T follicular helper cell (primary cell): ENCODE measurements at regions not wholly inside any gene's neighbourhood (a gene's known extent, or its start where the extent isn't known, plus 50 kb on each side); places are given as distances from the start of the nearest gene placed in this dataset.

Source experiments
- DNase-seq: peaks from one replicate; pipeline ENCODE4 v3.0.0-alpha.2; 2020; ENCODE audit warnings: low read depth

DNA sequence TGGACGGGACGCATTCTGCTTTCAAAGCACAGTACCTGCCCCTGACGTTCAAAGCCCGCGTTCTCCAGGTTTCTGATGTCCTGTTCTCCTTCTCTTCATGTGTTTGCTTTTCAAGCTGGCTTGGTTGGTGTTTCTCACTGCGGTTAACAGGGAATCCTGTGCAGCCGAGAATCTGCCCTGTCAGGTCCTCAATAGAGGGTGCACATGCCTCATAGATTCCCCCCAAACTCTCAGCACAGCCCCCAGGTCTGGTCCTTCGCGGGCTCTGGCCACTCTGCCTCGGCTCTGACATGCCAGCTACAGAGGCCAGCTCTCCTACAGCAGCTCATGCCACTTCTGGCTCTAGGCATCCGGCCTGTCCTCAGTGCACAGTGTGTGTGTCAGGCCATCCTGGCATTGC, 1343.8 kb downstream of the TBC1D22A start:
- no peak for DNase-seq

DNA sequence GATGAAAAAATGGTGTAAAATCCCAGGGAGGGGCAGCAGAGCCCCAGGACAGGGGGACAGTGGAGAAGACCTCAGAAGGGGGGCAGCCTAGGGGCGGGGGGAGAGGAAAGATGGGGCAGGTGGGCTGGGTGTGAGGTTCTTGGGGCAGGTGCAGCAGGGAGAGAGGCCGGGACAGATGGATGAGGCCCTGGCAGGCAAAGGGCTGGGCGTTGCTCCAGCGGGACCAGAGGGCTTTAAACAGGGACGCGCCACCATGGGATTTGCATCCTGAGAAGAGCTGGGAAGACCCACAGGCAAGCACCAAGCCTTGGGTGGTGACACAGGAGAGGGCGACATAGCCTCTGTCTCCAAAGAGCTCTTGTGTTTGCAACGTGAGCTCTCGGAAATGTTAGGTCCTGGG, 1342.8 kb downstream of the TBC1D22A start:
- DNase-seq: no peak

DNA sequence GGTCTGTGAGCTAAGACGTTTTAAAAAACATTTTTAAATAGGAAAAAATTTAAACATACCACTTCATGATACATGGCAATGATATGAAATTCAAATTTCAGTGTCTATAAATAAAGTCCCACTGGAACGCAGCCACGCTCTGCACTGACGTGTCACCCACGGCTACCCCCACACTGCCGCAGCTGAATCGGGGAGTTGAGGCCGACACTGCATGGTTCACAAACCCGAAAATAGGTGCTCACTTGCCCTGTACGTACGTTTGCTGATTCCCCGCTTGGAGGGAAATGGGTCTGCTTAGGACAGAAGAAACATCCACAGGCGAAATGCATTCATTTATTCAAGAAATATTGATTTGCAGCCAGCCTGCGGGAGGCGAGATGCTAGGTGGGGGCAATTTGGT, 1342.3 kb downstream of the TBC1D22A start:
- DNase-seq: no peak

DNA sequence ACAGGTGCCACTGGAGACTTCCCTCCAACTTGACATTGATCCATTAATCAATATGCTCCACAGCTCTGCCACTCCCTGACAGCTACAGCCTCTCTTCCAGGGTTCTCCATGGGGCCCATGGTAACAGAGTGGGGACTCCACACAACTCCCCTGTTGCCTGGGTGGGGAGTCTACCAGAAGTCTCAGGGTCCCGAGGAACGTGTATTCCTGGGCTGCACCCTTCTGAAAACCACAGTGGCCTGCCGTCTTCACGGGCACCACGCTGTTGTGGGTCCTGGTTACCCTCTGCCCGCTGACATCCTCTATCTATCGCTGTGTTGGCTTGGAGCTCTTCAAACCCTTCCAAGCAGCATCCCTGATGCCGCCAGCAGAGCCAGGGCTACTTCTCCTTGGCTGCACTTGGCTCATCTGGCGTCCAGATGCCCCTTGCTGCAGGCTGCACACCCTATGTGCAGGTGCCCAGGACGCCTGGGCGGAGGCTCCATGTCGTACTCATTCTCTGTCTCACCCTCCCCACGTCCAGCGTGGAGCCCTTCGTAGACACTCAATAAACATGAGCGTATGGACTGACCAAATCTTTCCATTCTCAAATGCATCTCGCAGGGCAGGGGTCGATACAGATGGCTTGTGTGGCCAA, 1341.8 kb downstream of the TBC1D22A start:
- no peak for DNase-seq

DNA sequence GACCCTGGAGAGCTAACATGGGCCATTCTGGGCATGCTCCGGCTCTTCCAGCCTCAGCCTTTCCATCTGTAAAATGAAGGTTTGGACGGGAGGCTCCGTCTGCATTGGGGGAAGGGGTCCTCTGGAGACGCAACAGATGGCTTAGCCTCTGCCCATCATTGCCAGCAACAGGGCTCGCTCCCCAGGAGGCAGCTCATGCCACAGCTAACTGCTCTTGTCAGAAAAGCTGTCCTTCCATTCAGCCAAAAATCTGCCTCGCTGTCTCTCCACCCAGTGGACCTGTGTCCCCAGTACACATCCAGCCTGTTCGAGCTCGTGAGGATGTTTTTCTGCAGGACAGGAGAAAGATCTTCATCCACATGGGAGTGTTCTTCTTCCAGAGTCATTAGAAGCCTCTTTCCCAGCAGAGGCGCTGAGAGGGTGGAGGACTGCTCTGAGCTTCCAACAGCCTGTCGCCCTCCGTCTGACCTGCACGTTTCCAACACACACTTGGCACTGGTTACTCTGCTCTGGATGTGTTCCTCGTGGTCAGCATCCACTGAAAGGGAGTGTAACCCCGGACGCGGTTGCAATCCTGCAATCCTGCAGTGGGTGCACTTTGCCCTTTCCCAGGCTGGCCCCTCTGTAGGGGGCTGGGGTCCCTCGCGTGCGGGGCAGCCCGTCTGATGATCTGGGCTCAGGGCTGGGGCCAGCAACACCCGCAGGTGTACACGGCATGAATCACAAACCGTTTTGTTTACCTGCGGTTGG, 1340.9 kb downstream of the TBC1D22A start:
- no peak for DNase-seq

DNA sequence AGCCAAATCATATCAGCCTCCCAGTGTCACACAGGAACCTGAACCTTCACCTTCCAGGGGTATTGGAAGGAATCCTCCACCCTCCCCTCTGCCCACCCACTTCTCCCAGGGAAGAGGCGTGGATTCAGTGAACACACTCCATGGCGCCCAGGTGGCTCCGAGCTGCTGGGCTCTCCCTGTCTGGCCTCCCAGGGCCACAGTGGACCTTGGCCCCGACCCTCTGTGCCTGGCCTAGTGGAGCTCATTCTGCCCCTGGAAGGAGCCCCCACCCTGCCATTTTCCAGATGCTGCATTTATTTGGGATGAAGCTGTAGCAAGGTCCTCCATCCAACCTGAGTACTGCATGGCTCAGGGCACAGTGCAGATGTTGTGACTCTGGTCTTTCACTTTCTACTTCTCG, 1340.1 kb downstream of the TBC1D22A start:
- no peak for DNase-seq

DNA sequence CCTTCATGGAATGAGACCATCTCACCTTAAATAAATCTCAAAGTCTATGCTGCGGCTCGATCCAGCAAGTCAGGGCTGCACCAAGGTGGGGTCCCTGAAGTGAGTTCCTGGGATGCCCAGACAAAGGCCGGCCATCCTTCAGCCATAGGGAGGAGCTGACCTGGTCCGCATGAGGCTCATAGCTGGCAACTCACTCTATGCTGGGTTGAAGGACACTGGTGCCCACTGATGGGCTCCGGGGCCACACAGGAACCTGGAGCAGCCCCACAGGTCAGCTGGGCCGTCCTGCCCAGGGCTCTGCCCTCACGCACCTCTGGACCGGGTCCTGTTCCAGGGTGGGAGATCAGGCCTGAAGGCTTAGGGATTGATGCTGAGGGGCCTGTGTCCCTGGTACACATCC, 1339.3 kb downstream of the TBC1D22A start:
- no peak for DNase-seq

DNA sequence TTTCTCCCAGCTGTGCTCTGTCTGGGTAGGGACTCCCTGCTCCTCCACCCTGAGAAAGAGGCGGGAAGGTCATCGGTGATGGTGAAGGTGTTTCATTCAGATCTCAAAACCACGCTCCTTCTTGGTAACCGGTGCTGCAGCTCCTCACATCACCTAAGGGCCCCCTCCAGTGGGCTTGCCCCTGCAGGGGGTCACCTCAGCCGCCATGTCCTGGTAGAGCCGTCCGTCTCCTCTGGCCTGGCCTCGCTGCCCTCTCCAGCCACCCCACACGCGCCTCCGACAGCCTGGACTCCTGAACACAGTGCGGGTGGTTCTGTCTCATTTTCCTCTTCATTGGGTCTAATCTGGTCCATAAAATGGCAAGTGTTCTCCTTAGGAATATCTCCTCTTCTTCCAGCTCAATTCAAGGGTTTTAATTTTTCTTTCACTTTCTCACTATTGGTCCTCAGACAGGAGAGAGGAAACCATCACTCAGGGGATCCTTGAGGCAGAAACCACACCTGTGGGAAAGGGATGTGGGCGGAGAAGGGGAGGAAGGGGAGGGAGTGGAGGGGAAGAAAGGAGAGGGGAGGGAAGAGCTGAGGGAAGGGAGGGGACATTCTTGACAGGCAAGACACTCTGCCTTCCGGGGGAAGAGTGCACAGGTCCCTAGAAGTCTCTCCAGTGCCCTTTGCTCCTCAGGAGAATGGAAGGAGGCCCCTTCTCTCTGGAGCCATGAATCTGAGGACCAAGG, 1338.4 kb downstream of the TBC1D22A start:
- no peak for DNase-seq

DNA sequence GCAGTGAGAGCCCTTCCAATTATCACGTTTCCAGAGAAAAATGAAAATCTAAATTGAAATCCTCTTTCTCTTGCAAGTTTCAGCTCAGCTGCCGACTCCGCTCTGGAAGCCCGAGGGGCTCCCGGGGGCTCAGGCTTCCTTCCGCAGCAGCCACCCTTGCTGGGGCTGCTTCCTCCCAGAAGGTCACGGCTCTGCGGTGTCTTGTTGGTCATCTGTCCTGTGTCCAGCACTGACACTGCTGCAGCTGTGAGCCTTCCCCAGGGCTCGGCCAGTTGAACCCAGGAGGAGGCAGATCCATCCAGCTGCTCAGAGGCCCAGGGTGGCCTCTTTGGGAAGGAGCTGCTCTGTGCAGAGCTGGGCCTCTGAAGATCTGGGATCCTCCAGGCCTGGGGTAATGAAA, 1337.2 kb downstream of the TBC1D22A start:
- no peak for DNase-seq

DNA sequence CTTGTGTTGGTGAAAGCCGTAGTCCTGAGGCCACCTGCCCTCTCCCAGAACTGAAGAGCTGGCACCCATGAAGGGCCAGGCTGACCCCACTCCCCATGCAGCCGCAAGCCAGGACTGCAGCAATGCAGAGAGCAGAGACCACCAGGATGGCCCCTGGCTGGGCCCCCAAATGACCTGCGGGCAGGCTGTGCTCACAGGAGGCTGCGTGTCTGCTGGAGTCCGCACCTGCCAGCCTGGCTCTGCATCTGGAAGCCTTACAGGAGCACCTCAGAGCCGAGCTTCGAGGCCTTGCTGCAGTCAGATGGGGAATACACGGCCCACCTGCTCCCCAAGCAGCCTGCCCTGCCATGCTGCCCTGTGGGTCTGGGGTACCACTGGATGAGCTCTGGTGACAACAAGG, 1336.8 kb downstream of the TBC1D22A start:
- no peak for DNase-seq

DNA sequence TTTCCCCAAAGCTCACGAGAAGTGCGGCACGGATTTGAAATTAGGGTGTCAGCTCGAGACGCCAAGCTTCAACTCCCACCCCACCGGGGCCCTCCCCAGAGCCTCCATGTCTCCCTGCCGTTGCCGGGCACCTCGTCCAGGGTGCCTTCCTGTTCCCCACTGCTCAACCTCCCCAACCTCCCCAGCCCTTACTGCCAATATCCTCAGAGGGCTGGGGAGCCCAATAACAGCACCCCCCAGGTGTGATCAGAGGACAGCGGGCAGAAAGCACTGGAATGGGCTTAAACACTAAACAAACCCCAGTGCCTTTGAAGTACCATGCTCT, 1336.4 kb downstream of the TBC1D22A start:
- no peak for DNase-seq

DNA sequence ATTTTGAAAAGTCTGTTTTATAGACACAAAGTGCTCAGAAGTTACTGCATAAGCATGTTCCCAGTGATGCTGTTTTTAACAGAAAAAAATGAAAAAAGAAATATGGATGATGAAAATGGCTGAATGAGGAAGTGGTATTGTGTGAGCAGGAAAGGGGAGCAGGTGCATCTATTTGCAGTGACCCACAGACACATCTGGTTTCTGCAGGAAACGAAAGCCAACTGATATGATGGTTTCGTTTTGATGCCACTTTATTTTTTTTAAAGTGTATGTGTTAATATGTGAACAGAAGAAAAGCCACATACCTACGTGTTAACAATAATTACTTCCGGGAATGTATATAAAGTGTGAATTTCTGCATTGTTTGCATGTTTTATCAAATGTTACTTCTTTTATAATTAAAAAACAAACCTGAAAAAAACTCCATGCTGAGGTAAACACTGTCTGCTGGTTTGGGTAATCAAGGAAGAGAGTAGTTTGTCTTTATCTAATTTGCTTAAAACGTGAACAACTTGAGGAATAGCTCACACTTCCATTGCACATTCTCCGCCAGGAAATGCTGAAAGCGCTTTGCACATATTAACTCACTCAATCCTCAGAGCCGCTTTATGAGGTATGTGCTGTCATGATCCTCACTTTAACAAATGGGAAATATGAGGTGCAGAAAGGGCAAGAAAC, 1335.9 kb downstream of the TBC1D22A start:
- DNase-seq: no peak

DNA sequence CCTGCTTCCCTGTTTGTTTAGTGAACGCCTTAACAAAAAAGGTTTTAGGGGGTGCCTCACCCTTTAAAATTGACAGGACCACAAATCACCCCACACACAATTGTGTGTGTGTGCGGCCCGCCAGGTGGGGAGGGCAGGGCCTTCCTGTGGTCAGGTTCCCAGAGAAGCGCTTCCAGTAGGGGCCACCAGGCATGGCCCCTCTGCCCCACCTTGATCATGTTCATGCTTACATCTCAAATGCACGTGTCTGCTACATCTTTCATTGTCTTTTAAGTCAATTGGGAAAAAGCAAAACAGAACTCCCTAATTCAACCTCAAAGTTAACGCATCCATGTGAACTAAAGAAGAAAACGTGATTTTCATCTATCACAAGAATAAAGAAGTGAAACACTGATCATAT, 1335.3 kb downstream of the TBC1D22A start:
- no peak for DNase-seq

DNA sequence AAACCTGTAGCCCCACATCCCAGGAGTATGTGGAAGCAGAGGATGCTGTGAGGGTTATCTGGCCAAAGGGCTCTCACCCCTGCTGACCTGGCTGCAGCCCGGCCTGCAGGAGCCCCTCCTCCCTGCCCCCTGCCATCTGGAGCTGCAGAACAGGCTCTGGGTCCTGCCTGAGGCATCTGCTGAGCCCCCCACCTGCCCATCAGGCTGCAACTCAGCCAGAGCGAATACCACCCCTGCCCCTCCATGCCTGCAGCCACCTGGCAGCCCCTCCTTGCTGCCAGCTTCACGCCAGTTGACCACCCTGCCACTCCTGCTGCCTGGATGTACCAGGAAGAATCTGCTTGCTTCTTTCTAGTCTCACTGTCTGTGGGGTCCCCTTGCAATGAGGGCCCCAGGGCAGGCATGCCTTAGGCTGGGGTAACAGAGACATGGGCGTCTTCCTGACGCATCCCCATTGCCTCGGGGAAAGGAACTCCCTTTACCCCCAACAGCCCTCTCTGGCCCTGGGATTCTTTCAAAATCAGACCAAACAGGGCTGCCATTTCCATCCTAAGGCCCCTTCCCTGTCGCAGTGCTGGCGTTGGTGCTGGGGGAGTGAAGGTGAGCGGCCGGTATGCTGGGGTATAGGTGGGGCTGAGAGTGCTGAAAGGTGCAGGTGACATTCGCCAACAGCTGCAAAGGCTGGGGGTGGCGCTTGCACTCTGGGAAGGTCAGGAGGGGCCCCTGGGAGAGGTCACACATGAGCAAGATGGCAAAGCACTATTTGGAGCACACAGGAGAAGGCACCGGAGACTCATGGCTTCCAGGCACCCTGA, 1334.6 kb downstream of the TBC1D22A start:
- DNase-seq: no peak

DNA sequence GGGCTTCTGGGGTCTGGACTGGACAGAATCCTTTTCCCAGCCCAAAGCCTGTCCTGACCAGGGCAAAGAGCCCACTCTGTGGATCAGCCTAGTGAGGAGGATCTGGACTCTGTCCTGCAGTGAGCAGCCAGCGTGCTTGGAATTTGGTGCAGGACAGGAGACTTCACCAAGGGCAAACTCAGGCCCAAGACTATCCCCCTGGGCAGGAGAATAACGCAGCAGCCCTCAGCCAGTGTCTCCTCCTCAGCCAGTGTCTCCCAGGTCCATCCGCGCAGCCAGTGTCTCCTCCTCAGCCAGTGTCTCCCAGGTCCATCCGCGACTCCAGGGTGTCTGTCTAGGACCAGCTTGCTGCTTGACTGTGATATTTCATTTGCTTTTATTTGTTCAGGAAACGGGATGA, 1334.0 kb downstream of the TBC1D22A start:
- no peak for DNase-seq

DNA sequence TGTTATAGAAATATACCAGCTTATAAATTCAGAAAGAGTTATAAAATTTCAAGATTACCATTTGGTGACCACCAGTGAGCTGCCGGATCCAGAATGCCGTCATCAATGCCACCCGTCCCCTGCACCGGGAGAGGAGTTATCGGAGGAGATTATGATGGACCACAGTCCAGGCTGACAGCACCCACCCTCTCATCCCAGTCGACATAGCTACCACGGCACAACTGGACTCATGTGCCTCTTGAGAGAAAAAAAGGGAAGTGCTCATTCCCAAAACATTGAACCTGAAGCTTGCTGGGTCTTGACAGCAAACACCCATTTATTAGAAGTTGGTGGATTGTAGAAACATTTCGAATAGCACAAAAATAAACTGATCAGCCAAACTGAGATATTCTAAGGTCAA, 1331.5 kb downstream of the TBC1D22A start:
- DNase-seq: no peak

DNA sequence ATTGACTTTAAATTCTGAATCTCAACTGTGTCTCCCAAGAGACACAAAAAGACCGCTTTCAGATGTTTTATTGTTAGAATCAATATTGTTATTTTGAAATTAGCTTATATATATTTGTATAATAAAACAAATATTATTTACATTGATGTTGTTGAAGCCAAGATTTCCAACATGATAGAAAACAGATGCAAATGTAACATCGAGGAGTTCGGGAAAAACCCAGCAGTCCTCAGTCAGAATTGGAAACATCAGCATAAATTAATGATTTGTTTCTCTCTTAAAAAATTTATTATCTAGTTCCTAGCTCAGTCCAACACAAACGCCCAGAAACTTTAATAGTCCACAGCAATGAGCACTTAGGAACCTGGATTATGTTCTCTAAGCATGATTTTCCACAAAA, 1330.4 kb downstream of the TBC1D22A start:
- DNase-seq: no peak

DNA sequence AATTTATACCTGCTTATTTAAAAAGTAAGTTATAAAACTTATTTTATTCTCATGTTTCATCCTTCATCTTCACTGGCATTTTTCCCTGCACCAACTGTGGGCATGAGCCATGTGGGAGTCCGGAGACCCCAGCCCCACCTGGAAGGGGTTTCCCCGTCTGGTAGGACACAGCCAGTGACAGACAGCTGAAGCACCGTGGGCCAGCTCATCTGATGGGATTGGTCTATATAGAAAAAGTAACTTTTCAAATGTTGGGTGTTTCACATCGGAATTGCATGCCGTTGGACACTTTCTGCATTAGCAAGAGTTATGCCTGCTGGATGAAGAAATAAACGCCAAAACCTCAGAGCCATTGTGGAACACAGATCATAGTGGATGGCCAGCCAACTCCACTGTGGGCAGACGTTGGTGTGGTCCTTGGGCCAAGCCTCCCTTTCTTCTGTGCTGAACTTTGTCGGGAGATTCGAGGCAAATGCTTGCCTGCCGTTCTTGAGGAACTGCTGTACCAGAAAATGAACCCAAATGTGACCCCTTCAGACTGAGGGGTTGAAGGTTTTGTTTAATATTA, 1329.3 kb downstream of the TBC1D22A start:
- DNase-seq: no peak

DNA sequence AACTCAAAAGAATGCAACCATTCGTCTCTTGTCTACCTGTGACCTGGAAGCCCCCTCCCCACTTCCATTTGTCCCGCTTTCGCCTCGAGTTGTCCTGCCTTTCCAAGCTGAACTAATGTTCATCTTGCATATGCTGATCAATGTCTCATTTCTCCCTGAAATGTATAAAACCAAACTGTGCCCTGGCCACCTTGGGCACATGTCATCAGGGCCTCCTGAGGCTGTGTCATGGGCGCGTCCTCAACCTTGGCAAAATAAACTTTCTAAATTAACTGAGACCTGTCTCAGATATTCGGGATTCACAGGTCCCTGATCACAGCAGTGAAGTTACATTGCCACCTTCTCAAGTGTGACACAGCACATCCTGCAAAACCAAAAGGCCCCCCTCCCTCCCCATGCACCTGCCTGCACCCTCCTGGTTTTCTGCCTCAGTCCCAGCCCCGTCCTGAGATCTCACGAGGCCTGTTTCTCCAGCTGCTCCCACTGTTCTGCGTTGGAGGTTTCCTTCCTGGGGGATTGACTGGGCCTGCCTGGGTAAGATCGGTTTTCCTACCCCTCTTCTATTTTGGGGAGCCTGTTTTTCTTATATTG, 1328.7 kb downstream of the TBC1D22A start:
- DNase-seq: no peak

DNA sequence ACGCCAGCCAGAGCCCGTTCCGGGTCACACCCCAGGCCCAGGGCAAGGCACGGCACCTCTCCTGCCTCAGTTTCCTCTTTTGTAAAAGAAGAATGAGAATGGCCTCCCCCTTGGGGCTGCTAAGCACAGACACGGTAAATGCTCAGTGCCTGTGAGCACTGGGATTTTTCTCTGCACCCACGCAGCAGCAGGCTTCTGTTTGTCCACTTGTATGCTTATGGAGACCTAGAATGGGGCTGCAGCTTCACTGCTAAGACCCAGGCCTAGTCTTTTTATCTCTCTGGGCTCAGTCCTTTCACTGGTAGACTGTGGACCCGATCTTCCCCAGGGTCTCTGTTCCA, 1327.9 kb downstream of the TBC1D22A start:
- no peak for DNase-seq

DNA sequence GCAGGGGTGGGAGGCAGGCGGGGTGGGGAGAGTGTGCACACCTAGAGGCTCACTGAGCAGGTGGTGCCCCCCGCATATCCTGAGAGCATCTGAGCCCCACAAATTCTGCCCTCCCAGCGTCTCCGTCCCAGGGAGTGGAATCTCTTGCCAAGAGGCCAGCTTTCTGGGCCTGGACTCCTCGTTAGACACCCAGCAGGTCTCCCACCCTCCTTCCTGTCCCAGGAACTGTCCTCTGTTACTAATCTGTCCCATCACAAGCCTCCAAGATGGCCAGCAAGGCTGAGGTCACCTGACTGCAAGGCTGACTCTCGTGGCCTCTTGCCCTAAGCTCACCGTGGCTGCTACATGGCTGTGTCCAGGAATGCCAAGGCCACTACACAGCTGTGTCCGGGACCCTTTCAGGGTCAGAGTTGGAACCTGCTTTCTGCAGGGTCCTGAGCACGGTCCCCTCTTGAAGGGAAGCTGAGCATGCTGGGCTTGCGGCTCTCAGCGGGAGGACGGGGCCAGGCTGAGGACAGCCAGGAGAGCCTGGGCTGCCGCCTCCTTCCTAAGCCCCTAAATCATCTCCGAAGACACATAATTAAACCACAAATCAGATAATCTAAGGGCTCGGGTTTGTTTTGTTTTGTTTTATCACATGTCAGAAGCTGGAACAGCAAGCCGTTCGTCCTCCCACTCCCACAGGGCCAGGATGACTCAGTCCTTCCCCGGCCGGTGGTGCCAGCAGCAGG, 1327.3 kb downstream of the TBC1D22A start:
- DNase-seq: no peak
